HepG2 (cell line): ENCODE measurements at regions not wholly inside any gene's neighbourhood (a gene's known extent, or its start where the extent isn't known, plus 50 kb on each side); places are given as distances from the start of the nearest gene placed in this dataset.
A peak's percentile ranks its signal among the peaks of the same experiment; 100 is the strongest.

Experiments
- AKAP8 ChIP-seq: sonication (generic); formaldehyde crosslinking; IDR thresholded peaks from 2 replicates; pipeline ENCODE4 v1.5.1; 2020; ENCODE audit warnings: mild to moderate bottlenecking, missing genetic modification reagents
- ARNT2 ChIP-seq: sonication (generic); formaldehyde crosslinking; IDR thresholded peaks from 2 replicates; pipeline ENCODE4 v1.8.0; 2022; ENCODE audit warnings: mild to moderate bottlenecking, low read depth, missing genetic modification reagents, moderate library complexity
- CHCHD3 ChIP-seq: sonication (generic); formaldehyde crosslinking; IDR thresholded peaks from 2 replicates; pipeline ENCODE4 v1.8.0; 2022; ENCODE audit warnings: mild to moderate bottlenecking, missing genetic modification reagents, moderate library complexity
- DBP ChIP-seq: sonication (generic); formaldehyde crosslinking; IDR thresholded peaks from 2 replicates; pipeline ENCODE4 v1.4.0; 2020; ENCODE audit warnings: missing genetic modification reagents; ENCODE audit errors: not compliant biosample characterization
- FOXA1 ChIP-seq, 2 experiments: fragments of 450-650 bp in 1 of 2; sonication (generic) in 1 of 2; formaldehyde crosslinking in 1 of 2; IDR thresholded peaks; 2 replicates each; pipeline versions ENCODE4 v1.4.0 to v1.6.1; 2016 to 2020; ENCODE audit warnings: missing genetic modification reagents in 1 of 2
- GATAD1 ChIP-seq: IDR thresholded peaks from 2 replicates; pipeline ENCODE4 v1.6.1; 2016; ENCODE audit warnings: missing genetic modification reagents, missing compliant biosample characterization
- HOXA3 ChIP-seq: sonication (generic); formaldehyde crosslinking; IDR thresholded peaks from 2 replicates; pipeline ENCODE4 v1.5.0; 2020; ENCODE audit warnings: missing genetic modification reagents
- ISL2 ChIP-seq: sonication (generic); formaldehyde crosslinking; IDR thresholded peaks from 2 replicates; pipeline ENCODE4 v1.5.0; 2020; ENCODE audit warnings: missing genetic modification reagents
- NR2F6 ChIP-seq, 2 experiments: IDR thresholded peaks; 2 replicates each; pipeline ENCODE4 v1.6.1; 2016; ENCODE audit warnings: antibody characterized with exemption in 1 of 2, mild to moderate bottlenecking in 1 of 2
- PCBP2 ChIP-seq: fragments of 200-400 bp; formaldehyde crosslinking; optimal IDR thresholded peaks from 2 replicates; pipeline ENCODE3; 2018; ENCODE audit warnings: low read length, low read depth; ENCODE audit not compliant: poor library complexity, severe bottlenecking
- PRMT3 ChIP-seq: sonication (generic); formaldehyde crosslinking; IDR thresholded peaks from 2 replicates; pipeline ENCODE4 v1.8.1; 2022; ENCODE audit warnings: low read depth, mild to moderate bottlenecking, moderate library complexity, missing genetic modification reagents, borderline replicate concordance
- RFX5 ChIP-seq: IDR thresholded peaks from 2 replicates; pipeline ENCODE4 v1.6.1; 2011; ENCODE audit warnings: low read depth, low read length, improper control_type of control experiment
- RFXAP ChIP-seq: sonication (generic); formaldehyde crosslinking; IDR thresholded peaks from 2 replicates; pipeline ENCODE4 v1.4.0; 2020; ENCODE audit warnings: missing genetic modification reagents, borderline replicate concordance
- RNF2 ChIP-seq: fragments of 450-650 bp; conservative IDR thresholded peaks from 2 replicates; pipeline ENCODE4 v1.6.1; 2016; ENCODE audit warnings: low read depth
- RORA ChIP-seq: sonication (generic); formaldehyde crosslinking; IDR thresholded peaks from 2 replicates; pipeline ENCODE4 v1.5.0; 2020; ENCODE audit warnings: mild to moderate bottlenecking, missing genetic modification reagents, moderate library complexity
- SRSF1 ChIP-seq: fragments of 200-400 bp; formaldehyde crosslinking; optimal IDR thresholded peaks from 2 replicates; pipeline ENCODE3; 2017; ENCODE audit warnings: mild to moderate bottlenecking, low read depth, low read length, moderate library complexity
- SRSF9 ChIP-seq: fragments of 200-400 bp; formaldehyde crosslinking; IDR thresholded peaks from 2 replicates; pipeline ENCODE4 v1.6.1; 2018; ENCODE audit warnings: borderline replicate concordance, mild to moderate bottlenecking, low read depth, low read length; ENCODE audit not compliant: insufficient read depth, poor library complexity, severe bottlenecking
- ZBTB42 ChIP-seq: sonication (generic); formaldehyde crosslinking; IDR thresholded peaks from 2 replicates; pipeline ENCODE4 v1.5.0; 2020; ENCODE audit warnings: mild to moderate bottlenecking, missing genetic modification reagents
- ZFY ChIP-seq: sonication (generic); formaldehyde crosslinking; IDR thresholded peaks from 2 replicates; pipeline ENCODE4 v1.4.0; 2020; ENCODE audit warnings: missing genetic modification reagents
- ZNF280D ChIP-seq: sonication (generic); formaldehyde crosslinking; IDR thresholded peaks from 2 replicates; pipeline ENCODE4 v1.5.1; 2020; ENCODE audit warnings: mild to moderate bottlenecking, missing genetic modification reagents
- ZNF331 ChIP-seq: sonication (generic); formaldehyde crosslinking; IDR thresholded peaks from 2 replicates; pipeline ENCODE4 v1.4.0; 2020; ENCODE audit warnings: missing genetic modification reagents
- ZNF337 ChIP-seq: sonication (generic); formaldehyde crosslinking; IDR thresholded peaks from 2 replicates; pipeline ENCODE4 v1.5.1; 2020; ENCODE audit warnings: missing genetic modification reagents, low read depth, mild to moderate bottlenecking, borderline replicate concordance
- ZNF367 ChIP-seq: sonication (generic); formaldehyde crosslinking; IDR thresholded peaks from 2 replicates; pipeline ENCODE4 v1.4.0; 2020; ENCODE audit warnings: missing genetic modification reagents, borderline replicate concordance
- ZNF567 ChIP-seq: sonication (generic); formaldehyde crosslinking; IDR thresholded peaks from 2 replicates; pipeline ENCODE4 v1.8.1; 2023; ENCODE audit warnings: mild to moderate bottlenecking, missing genetic modification reagents, borderline replicate concordance
- ZNF614 ChIP-seq: IDR thresholded peaks from 2 replicates; pipeline ENCODE4 v1.6.1; 2018; ENCODE audit warnings: missing biosample characterization, missing genetic modification reagents, inconsistent platforms, borderline replicate concordance
- ZNF713 ChIP-seq: sonication (generic); formaldehyde crosslinking; IDR thresholded peaks from 2 replicates; pipeline ENCODE4 v1.4.0; 2020; ENCODE audit warnings: mild to moderate bottlenecking, missing genetic modification reagents
- ZSCAN20 ChIP-seq: sonication (generic); formaldehyde crosslinking; IDR thresholded peaks from 2 replicates; pipeline ENCODE4 v1.4.0; 2020; ENCODE audit warnings: missing genetic modification reagents, mild to moderate bottlenecking, borderline replicate concordance
- TF ChIP-seq, protein P1 (sequence below): sonication (generic); formaldehyde crosslinking; IDR thresholded peaks from 2 replicates; pipeline ENCODE4 v1.4.0; 2020; ENCODE audit warnings: missing genetic modification reagents

- no peak for TF ChIP-seq SRSF9
- TF ChIP-seq PCBP2: no peak
- TF ChIP-seq CHCHD3 (CRISPR knock-in tag): no peak
- TF ChIP-seq DBP (CRISPR knock-in tag): no peak
- peak; percentile 17; the same call in 1 of the 2 replicates for TF ChIP-seq RFXAP (CRISPR knock-in tag)
- TF ChIP-seq ZNF337 (CRISPR knock-in tag): no peak
- peak; percentile 67; the same call in 1 of the 2 replicates for TF ChIP-seq ARNT2 (CRISPR knock-in tag)
- TF ChIP-seq ZNF280D (CRISPR knock-in tag): peak; percentile 48; the same call in 1 of the 2 replicates
- peak; percentile 85; the same call in 1 of the 2 replicates for TF ChIP-seq ZNF614
- no peak for TF ChIP-seq ZNF567 (CRISPR knock-in tag)
- TF ChIP-seq ZFY (CRISPR knock-in tag): no peak
- no peak for TF ChIP-seq SRSF1
- peak; percentile 93 for TF ChIP-seq NR2F6 (IDR thresholded peaks at IDR 0.05)
- peak; percentile 96 for TF ChIP-seq NR2F6 (CRISPR knock-in tag; IDR thresholded peaks at IDR 0.05)
- TF ChIP-seq PRMT3 (CRISPR knock-in tag): no peak
- TF ChIP-seq AKAP8: no peak
- peak; percentile 46; the same call in 1 of the 2 replicates for TF ChIP-seq HOXA3 (CRISPR knock-in tag)
- peak; percentile 74 for TF ChIP-seq FOXA1 (IDR thresholded peaks at IDR 0.05)
- peak; percentile 99 for TF ChIP-seq FOXA1 (CRISPR knock-in tag; IDR thresholded peaks at IDR 0.05)
- peak; percentile 59 for TF ChIP-seq GATAD1
- no peak for TF ChIP-seq ZNF713 (CRISPR knock-in tag)
- TF ChIP-seq RNF2: no peak
- TF ChIP-seq ZNF331 (CRISPR knock-in tag): peak; percentile 85; the same call in 1 of the 2 replicates
- TF ChIP-seq RFX5: no peak
- no peak for TF ChIP-seq ZNF367 (CRISPR knock-in tag)
- peak; percentile 74; the same call in 1 of the 2 replicates for TF ChIP-seq ZSCAN20
- TF ChIP-seq RORA (CRISPR knock-in tag): no peak
- peak; percentile 96 for TF ChIP-seq ISL2
- TF ChIP-seq ZBTB42: no peak
- TF ChIP-seq, protein P1, sequence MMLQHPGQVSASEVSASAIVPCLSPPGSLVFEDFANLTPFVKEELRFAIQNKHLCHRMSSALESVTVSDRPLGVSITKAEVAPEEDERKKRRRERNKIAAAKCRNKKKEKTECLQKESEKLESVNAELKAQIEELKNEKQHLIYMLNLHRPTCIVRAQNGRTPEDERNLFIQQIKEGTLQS: peak; percentile 93
Measured at GRCh38 chr6:21381331-21381963, 212.1 kb upstream of the SOX4 start (continued).
